HepG2 (cell line): ENCODE measurements at regions not wholly inside any gene's neighbourhood (a gene's known extent, or its start where the extent isn't known, plus 50 kb on each side); places are given as distances from the start of the nearest gene placed in this dataset.

Experiments
- CTCF ChIP-seq: sonication (generic); formaldehyde crosslinking; IDR thresholded peaks from 2 replicates; pipeline ENCODE4 v1.5.0; 2020; ENCODE audit warnings: mild to moderate bottlenecking, missing genetic modification reagents, moderate library complexity
- FOXK1 ChIP-seq: sonication (generic); formaldehyde crosslinking; IDR thresholded peaks from 2 replicates; pipeline ENCODE4 v1.4.0; 2020; ENCODE audit warnings: low read depth, missing genetic modification reagents, borderline replicate concordance
- LCORL ChIP-seq, 2 experiments: fragments of 450-650 bp in 1 of 2; sonication (generic) in 1 of 2; formaldehyde crosslinking in 1 of 2; IDR thresholded peaks; 2 replicates each; pipeline versions ENCODE4 v1.5.0 to v1.6.1; 2017 to 2020; ENCODE audit warnings: antibody characterized with exemption in 1 of 2, missing genetic modification reagents in 1 of 2
- YEATS4 ChIP-seq: sonication (generic); formaldehyde crosslinking; IDR thresholded peaks from 2 replicates; pipeline ENCODE4 v1.4.0; 2020; ENCODE audit warnings: missing genetic modification reagents, borderline replicate concordance
- ZNF644 ChIP-seq: IDR thresholded peaks from 2 replicates; pipeline ENCODE4 v1.6.1; 2016; ENCODE audit warnings: low read depth
- TF ChIP-seq, protein P1 (sequence below): sonication (generic); formaldehyde crosslinking; IDR thresholded peaks from 2 replicates; pipeline ENCODE4 v1.5.1; 2020; ENCODE audit warnings: mild to moderate bottlenecking, moderate library complexity, missing genetic modification reagents
- TF ChIP-seq, protein P2 (sequence below): sonication (generic); formaldehyde crosslinking; IDR thresholded peaks from 2 replicates; pipeline ENCODE4 v1.8.1; 2023; ENCODE audit warnings: mild to moderate bottlenecking, missing genetic modification reagents

- TF ChIP-seq, protein P1, sequence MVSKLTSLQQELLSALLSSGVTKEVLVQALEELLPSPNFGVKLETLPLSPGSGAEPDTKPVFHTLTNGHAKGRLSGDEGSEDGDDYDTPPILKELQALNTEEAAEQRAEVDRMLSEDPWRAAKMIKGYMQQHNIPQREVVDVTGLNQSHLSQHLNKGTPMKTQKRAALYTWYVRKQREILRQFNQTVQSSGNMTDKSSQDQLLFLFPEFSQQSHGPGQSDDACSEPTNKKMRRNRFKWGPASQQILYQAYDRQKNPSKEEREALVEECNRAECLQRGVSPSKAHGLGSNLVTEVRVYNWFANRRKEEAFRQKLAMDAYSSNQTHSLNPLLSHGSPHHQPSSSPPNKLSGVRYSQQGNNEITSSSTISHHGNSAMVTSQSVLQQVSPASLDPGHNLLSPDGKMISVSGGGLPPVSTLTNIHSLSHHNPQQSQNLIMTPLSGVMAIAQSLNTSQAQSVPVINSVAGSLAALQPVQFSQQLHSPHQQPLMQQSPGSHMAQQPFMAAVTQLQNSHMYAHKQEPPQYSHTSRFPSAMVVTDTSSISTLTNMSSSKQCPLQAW (CRISPR knock-in tag), result no peak
- TF ChIP-seq CTCF (CRISPR knock-in tag) (no peak), ZNF644 (CRISPR knock-in tag) (no peak), FOXK1 (CRISPR knock-in tag) (no peak), YEATS4 (CRISPR knock-in tag) (no peak), LCORL (IDR thresholded peaks at IDR 0.05) (no peak), LCORL (CRISPR knock-in tag; IDR thresholded peaks at IDR 0.05) (no peak)
- TF ChIP-seq, protein P2, sequence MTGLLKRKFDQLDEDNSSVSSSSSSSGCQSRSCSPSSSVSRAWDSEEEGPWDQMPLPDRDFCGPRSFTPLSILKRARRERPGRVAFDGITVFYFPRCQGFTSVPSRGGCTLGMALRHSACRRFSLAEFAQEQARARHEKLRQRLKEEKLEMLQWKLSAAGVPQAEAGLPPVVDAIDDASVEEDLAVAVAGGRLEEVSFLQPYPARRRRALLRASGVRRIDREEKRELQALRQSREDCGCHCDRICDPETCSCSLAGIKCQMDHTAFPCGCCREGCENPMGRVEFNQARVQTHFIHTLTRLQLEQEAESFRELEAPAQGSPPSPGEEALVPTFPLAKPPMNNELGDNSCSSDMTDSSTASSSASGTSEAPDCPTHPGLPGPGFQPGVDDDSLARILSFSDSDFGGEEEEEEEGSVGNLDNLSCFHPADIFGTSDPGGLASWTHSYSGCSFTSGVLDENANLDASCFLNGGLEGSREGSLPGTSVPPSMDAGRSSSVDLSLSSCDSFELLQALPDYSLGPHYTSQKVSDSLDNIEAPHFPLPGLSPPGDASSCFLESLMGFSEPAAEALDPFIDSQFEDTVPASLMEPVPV (CRISPR knock-in tag), result no peak
Observed at GRCh38 chr2:133986881-133987795, 266.7 kb upstream of the MGAT5 start (continued).
